BLaER1 (cell line): ENCODE measurements at regions not wholly inside any gene's neighbourhood (a gene's known extent, or its start where the extent isn't known, plus 50 kb on each side); places are given as distances from the start of the nearest gene placed in this dataset.
A peak's percentile ranks its signal among the peaks of the same experiment; 100 is the strongest.

ENCODE experiments used
- H3K27ac ChIP-seq: shearing (Covaris generic); formaldehyde crosslinking; 2 replicates; pipeline ENCODE4 v1.8.1; 2022
- H3K27me3 ChIP-seq: shearing (Covaris generic); formaldehyde crosslinking; 2 replicates; pipeline ENCODE4 v1.8.1; 2022
- H3K36me3 ChIP-seq: shearing (Covaris generic); formaldehyde crosslinking; 2 replicates; pipeline ENCODE4 v1.8.1; 2022
- H3K4me1 ChIP-seq: shearing (Covaris generic); formaldehyde crosslinking; 2 replicates; pipeline ENCODE4 v1.8.1; 2022
- H3K4me2 ChIP-seq: shearing (Covaris generic); formaldehyde crosslinking; 2 replicates; pipeline ENCODE4 v1.8.1; 2022
- H3K4me3 ChIP-seq: shearing (Covaris generic); formaldehyde crosslinking; 2 replicates; pipeline ENCODE4 v1.8.1; 2022
- H3K9ac ChIP-seq: shearing (Covaris generic); formaldehyde crosslinking; 2 replicates; pipeline ENCODE4 v1.8.1; 2022
- H3K9me3 ChIP-seq: shearing (Covaris generic); formaldehyde crosslinking; 2 replicates; pipeline ENCODE4 v1.8.1; 2022
- H4K20me1 ChIP-seq: shearing (Covaris generic); formaldehyde crosslinking; 2 replicates; pipeline ENCODE4 v1.8.1; 2022
- Cebpa-rat ChIP-seq: shearing (Covaris generic); IDR thresholded peaks from 2 replicates; pipeline ENCODE4 v1.8.1; 2022

DNA sequence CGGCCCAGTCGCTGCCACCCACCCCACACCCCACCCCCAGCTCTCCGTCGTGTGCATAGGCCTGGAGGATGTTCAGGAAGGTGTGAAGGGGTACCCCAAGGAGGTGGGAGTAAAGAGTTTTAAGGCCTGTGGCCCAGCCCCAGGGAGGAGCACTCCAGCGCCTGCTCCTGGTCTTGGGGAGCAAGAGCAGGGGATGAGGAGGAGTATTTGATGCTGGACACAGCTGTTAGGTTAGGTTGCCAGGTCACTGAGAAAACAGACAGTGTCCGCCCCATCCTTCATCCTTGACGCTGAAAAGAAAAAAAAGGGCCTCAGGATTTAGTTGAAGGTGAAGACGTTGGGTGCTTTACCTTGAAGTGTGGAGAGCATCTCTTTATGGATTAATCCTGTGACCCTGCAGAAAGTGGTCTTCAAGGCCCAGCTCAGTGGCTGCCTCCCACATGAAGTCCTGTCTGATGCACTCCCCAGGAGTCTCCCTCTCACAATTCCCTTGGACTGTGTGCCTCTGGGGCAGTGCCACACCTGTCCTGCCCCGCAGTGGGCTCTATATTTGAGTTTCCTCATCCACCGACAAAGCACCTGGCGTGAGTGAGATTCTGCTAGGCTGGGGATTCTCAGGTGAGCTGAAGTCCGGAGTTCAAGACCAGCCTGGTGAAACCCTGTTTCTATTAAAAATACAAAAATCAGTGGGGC is 101.8 kb downstream of the SPRY4 start:
- H4K20me1 ChIP-seq = no peaks in the 10 kb centered on the region
- H3K27ac ChIP-seq = peak overlapping the region; percentile 74; the same call in 1 of the 2 replicates
- no peak overlapping the region for H3K4me3 ChIP-seq
- H3K9ac ChIP-seq = no peak overlapping the region; the same call in 1 of the 2 replicates
- no peaks in the 10 kb centered on the region for H3K9me3 ChIP-seq
- H3K36me3 ChIP-seq = no peaks in the 10 kb centered on the region
- H3K4me1 ChIP-seq = peaks cover 43% of the 10 kb centered on the region
- no peaks in the 10 kb centered on the region for H3K27me3 ChIP-seq
- no peak for TF ChIP-seq Cebpa-rat
- peak overlapping the region; percentile 85 for H3K4me2 ChIP-seq

- no peak overlapping the region for H3K9ac ChIP-seq
- peak overlapping the region; percentile 85 for H3K4me2 ChIP-seq
- no peaks in the 10 kb centered on the region for H3K27me3 ChIP-seq
- H3K4me1 ChIP-seq = peaks cover 46% of the 10 kb centered on the region
- H3K27ac ChIP-seq = peak overlapping the region; percentile 74
- H3K4me3 ChIP-seq = no peak overlapping the region
- no peaks in the 10 kb centered on the region for H4K20me1 ChIP-seq
- no peaks in the 10 kb centered on the region for H3K9me3 ChIP-seq
- TF ChIP-seq Cebpa-rat = peak; percentile 51; the same call in 1 of the 2 replicates
- H3K36me3 ChIP-seq = no peaks in the 10 kb centered on the region
Observed at GRCh38 chr5:142222225-142222865, 102.5 kb downstream of the SPRY4 start.

DNA sequence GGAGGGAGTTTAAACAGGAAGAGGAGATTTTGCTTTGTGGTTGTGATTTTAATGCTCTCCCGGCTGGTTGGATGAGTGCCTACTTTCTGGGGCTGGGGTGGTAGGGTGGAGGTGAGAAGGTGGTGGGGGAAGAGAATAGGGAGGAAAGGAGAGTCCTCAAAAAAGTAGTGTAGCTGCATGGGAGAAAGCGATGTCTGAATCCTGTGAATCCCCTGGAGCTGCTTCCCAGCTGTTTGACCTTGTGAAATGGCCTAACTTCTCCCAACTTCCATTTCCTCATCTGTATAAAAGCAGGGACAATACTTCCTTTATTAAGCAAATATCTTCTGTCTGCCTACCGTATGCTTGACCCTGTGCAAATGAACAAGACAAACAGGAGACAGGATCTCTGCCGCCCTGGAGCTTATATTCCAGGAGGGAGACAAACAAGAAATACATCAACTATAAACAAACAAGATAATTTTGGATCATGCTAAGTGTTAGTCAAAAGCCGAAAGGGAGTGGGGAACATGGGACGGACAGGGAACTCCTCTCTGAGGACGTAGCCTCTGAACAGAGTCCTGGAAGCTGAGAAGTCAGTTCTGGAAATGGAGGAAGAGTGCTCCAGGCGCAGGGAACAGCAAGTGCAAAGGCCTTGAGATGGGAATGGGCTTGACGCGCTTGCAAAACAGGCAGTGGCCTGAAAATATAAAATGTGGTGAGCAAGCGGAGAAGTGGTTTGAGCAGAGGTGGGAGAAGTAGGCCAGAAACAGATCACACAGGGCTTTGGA is 103.5 kb downstream of the SPRY4 start:
- no peaks in the 10 kb centered on the region for H3K36me3 ChIP-seq
- no peak overlapping the region for H3K4me3 ChIP-seq
- peaks cover 57% of the 10 kb centered on the region for H3K4me1 ChIP-seq
- H3K9ac ChIP-seq = peak overlapping the region; percentile 5; the same call in 1 of the 2 replicates
- peak overlapping the region; percentile 85 for H3K4me2 ChIP-seq
- H4K20me1 ChIP-seq = no peaks in the 10 kb centered on the region
- no peak for TF ChIP-seq Cebpa-rat
- no peaks in the 10 kb centered on the region for H3K27me3 ChIP-seq
- no peaks in the 10 kb centered on the region for H3K9me3 ChIP-seq
- H3K27ac ChIP-seq = peak overlapping the region; percentile 74

GRCh38 chr5:142219146-142219545 is 105.7 kb downstream of the SPRY4 start:
- H3K27me3 ChIP-seq = no peaks in the 10 kb centered on the region
- no peak overlapping the region for H3K9ac ChIP-seq
- H3K36me3 ChIP-seq = no peaks in the 10 kb centered on the region
- TF ChIP-seq Cebpa-rat = no peak
- no peaks in the 10 kb centered on the region for H4K20me1 ChIP-seq
- no peak overlapping the region for H3K27ac ChIP-seq
- H3K4me3 ChIP-seq = no peak overlapping the region
- no peak overlapping the region for H3K4me2 ChIP-seq
- peaks cover 63% of the 10 kb centered on the region for H3K4me1 ChIP-seq
- H3K9me3 ChIP-seq = no peaks in the 10 kb centered on the region

- no peaks in the 10 kb centered on the region for H4K20me1 ChIP-seq
- H3K9ac ChIP-seq = no peak overlapping the region
- no peak for TF ChIP-seq Cebpa-rat
- no peak overlapping the region for H3K27ac ChIP-seq
- peak overlapping the region; percentile 53 for H3K4me2 ChIP-seq
- H3K36me3 ChIP-seq = no peaks in the 10 kb centered on the region
- H3K9me3 ChIP-seq = no peaks in the 10 kb centered on the region
- H3K4me3 ChIP-seq = no peak overlapping the region
- H3K27me3 ChIP-seq = no peaks in the 10 kb centered on the region
- peaks cover 41% of the 10 kb centered on the region for H3K4me1 ChIP-seq
Observed at GRCh38 chr5:142216931-142217330, 107.9 kb downstream of the SPRY4 start.

- Histone ChIP-seq H3K27ac (no peak overlapping the region), H3K4me1 (peaks cover 34% of the 10 kb centered on the region), H3K4me3 (no peak overlapping the region), H4K20me1 (no peaks in the 10 kb centered on the region), H3K4me2 (peak overlapping the region; percentile 43; the same call in 1 of the 2 replicates), H3K9ac (no peak overlapping the region), H3K9me3 (no peaks in the 10 kb centered on the region), H3K27me3 (no peaks in the 10 kb centered on the region), H3K36me3 (no peaks in the 10 kb centered on the region)
- no peak for TF ChIP-seq Cebpa-rat
Observed at GRCh38 chr5:142215915-142216681, 107.5 kb downstream of the NDFIP1 start.

DNA sequence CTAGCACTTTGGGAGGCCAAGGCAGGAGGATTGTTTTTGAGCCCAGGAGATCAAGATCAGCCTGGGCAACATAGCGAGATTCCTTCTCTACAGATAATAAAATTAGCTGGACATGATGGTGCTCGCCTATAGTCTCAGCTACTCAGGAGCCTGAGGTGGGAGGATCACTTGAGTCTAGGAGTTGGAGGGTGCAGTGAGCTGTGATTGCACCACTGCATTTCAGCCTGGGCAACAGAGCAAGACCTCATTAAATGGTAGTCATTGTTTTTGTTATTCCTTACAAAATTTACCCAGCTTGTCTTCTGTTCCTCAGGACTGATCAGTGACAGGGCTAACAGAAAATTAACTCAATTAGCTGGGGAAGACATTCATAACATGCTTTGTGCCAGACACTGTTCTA is 104.5 kb downstream of the NDFIP1 start:
- Histone ChIP-seq H3K4me3 (no peak overlapping the region), H3K9me3 (no peaks in the 10 kb centered on the region), H4K20me1 (no peaks in the 10 kb centered on the region), H3K4me2 (no peak overlapping the region), H3K27me3 (no peaks in the 10 kb centered on the region), H3K27ac (no peak overlapping the region), H3K4me1 (peaks cover 34% of the 10 kb centered on the region), H3K36me3 (no peaks in the 10 kb centered on the region), H3K9ac (no peak overlapping the region)
- no peak for TF ChIP-seq Cebpa-rat

DNA sequence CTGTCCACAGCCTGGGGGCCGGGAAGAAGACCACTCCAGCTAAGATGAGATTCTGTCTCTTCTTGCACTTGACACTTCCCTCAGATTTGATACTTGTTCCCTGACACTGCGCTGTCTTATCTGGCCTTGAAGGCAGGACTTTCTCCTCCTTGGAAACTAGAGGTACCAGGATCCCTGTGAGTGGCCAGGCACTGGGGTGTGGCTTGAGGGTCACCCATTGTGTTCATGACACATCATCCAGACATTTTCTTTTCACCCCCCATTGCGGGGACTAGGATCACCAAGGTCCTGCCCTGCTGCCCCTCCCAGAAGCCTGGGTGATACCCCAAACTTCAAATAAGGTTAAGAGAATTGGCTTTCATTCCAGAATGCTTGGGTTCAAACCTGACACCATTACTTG is 103.3 kb downstream of the NDFIP1 start:
- Histone ChIP-seq H3K4me1 (peaks cover 27% of the 10 kb centered on the region), H3K27me3 (no peaks in the 10 kb centered on the region), H3K9ac (no peak overlapping the region), H3K4me2 (no peak overlapping the region), H3K36me3 (no peaks in the 10 kb centered on the region), H3K27ac (no peak overlapping the region), H4K20me1 (no peaks in the 10 kb centered on the region), H3K4me3 (no peak overlapping the region), H3K9me3 (no peaks in the 10 kb centered on the region)
- TF ChIP-seq Cebpa-rat = no peak

GRCh38 chr5:142210864-142211412 is 102.4 kb downstream of the NDFIP1 start:
- Histone ChIP-seq H3K27me3 (no peaks in the 10 kb centered on the region), H3K9me3 (no peaks in the 10 kb centered on the region), H3K36me3 (no peaks in the 10 kb centered on the region), H3K4me3 (no peak overlapping the region), H3K4me1 (peaks cover 18% of the 10 kb centered on the region), H3K9ac (no peak overlapping the region), H3K4me2 (no peak overlapping the region), H4K20me1 (no peaks in the 10 kb centered on the region), H3K27ac (no peak overlapping the region)
- TF ChIP-seq Cebpa-rat = no peak
